Effector CD8-positive, alpha-beta T cell (primary cell): ENCODE measurements at regions not wholly inside any gene's neighbourhood (a gene's known extent, or its start where the extent isn't known, plus 50 kb on each side); places are given as distances from the start of the nearest gene placed in this dataset.

Experiments
- DNase-seq: peaks from one replicate; lab custom pipeline; 2025; lab: John Stamatoyannopoulos, UW

DNA sequence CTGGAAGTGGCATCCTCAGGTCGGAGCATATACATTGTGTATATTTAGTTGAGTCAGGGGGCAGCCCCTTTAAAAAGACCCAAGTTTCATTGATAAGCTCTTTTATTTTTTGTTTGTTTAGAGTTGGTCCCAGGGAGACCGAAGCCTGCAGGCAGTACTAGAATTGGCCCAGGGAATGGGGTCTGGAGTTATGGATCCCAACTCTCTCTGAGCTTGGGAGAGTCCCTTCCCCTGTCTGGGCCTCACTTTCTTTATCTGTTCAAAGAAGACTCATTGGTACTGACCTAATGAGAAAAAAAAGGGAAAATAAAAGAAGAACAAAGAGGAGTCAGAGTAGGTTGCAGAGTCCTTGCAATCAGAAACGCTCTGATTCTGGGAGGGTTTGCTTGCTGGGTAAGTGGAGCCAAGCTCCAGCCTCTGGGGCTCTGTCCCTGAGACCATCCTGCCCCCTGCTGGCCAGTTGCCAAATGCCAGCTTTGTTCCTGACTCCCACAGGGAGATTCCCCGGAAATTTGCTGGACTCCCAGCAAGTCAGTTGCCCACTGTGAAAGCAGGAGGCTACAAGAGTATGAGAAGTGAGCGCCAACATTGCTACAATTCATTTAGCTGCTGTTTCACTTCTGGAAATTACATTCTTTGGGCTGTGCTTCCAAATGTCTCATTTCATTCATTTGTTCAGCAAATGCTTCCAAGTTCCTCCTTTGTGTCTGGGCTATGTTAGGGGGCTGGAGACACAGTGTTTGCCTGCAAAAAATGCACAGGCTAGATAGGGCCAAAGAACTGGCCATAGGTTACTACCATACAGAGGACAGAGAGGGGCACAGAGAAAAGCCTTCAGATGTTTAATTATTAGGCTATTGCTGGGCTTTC lies 156.2 kb downstream of the MELK start:
- DNase-seq: peak; percentile 47

DNA sequence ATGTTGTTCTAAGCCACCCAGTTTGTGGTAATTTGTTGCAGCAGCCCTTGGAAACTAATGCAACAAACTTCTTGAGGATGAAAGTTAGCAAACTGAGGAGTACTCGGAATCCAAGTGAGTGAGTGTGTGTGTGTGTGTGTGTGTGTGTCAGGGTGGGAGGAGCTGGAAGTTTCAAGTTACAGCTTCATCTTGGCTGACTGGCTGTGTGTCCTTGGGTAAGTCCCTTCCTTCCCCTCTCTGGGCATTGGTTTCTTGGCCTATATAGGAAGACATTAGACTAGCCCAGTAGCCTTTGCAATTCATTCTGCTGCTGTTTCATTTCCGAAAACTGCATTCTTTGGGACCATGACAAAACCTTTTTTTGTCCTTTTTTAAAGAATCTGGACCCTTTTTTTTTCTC lies 157.2 kb downstream of the MELK start:
- DNase-seq: no peak

DNA sequence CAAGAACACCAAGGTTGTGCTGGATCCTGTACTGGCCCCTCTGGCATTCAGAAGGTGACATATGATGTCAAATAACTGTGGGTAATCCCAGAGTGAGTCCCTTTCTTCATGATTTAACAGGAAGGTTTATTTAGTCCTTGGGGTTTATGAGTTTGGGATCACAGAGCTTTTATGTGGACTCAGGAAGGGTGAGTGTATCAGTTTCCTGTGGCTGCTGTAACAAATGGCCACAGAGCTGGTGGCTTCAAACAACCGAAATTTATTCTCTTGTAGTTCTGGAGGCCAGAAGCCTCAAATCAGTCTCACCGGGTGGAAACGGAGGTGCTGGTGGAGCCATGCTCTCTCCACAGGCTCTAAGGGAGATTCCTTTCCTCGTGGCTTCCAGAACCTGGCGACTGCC lies 157.7 kb downstream of the MELK start:
- no peak for DNase-seq

DNA sequence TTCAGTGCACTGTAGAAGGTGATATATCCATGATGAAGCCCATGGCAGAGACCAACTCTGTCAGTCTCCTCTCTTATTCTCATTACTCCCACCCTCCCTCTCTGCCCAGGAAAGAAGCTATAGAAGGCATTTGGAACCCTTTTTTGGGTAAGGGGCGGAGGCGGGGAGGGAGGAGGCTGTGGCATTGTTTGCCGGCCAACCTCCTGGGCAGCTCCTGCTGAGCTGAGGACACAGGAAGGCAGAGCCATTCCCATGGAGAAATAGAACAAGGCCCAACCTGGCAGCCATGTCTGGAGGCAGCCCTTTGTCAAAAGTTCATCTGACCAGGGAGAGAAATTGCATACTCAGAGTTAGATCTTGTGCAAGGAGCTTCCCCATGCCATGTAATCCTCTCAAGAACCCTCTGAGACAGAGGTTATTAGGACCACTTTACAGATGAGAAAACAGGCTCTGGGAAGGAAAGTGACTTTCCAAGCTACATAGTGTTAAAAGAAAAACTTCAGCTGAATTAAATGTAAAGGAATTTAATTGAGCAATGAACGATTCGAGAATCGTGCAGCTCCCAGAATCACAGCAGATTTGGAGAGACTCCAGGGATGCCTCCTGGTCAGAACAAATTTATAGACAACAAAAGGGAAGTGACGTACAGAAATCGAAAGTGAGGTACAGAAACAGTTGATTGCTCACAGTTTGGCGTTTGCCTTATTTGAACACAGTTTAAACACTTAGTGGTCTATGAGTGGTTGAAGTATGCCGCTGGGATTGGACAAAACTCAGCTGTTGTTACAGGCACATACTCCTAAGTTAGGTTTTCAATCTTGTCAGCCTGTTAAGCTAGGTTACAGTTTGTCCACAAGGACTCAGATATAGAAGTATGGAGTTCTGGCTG lies 158.6 kb downstream of the MELK start:
- DNase-seq: no peak

DNA sequence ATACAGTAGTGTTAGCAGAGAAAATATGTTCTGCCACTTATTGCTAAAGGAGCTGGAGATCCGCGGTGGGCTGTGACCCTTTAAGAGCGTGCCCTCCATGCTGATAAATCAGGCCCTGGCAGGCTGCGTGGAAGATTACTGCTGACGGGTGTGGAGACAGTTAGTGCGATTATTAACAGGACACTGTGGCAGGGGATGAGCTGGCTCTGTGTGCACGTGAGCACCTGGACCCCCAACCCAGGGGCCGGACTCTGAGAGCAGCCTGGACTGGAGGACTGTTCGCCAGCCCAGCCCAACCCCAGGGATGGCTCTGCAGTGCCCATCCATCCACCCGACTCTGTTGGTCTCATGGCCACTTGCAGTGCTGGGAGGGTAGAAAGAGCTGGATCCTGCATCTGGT lies 162.0 kb downstream of the MELK start:
- DNase-seq: no peak

DNA sequence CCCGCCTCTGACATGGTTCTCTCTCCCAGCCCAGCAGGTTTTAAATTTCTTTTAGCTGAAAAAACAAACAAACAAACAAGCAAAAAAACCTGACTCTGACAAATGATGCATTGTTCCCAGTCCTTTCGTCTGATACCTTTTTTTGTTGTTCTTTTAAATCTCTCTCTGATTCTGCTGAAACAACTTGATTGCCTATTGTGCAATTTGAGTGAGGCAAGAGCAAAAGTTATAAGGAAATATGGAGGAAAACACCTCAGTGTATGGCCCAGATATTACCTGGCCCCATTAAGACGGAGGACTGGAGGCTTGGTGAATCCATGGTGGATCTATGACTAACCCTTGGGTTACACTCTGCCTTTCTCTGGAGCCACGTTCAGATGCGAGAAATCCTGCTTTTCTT lies 164.0 kb downstream of the MELK start:
- no peak for DNase-seq

DNA sequence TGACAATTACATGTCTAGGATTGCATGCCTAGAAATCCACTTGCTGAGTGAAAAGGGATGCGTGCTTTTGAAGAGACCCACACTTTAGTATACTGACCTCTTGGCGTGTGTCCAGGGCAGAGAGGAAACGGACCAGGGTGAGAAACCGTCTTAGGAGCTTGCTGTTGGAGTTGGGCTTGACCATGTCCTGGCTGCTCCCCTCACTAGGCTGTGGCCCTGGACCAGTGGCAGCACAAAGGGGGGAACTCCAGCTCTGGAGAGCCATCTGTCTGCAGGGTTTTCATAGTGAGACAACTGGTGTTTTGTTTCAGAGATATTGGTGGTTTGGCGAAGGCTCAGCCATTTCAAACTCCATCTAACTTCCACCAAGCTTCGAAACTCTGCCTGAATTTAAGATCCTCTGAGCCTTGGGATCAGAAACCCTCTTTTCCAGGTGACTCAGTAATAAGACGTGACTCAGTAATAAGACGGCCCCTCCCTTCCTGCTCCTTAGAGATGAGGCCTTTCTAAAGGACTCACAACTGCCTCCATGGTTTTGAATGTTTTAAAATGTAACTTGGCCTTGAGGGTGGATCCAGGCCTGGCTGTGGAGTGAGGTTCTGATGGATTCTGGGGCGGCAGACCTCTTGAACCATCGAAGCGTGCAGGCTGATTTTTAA lies 165.8 kb downstream of the MELK start:
- no peak for DNase-seq

DNA sequence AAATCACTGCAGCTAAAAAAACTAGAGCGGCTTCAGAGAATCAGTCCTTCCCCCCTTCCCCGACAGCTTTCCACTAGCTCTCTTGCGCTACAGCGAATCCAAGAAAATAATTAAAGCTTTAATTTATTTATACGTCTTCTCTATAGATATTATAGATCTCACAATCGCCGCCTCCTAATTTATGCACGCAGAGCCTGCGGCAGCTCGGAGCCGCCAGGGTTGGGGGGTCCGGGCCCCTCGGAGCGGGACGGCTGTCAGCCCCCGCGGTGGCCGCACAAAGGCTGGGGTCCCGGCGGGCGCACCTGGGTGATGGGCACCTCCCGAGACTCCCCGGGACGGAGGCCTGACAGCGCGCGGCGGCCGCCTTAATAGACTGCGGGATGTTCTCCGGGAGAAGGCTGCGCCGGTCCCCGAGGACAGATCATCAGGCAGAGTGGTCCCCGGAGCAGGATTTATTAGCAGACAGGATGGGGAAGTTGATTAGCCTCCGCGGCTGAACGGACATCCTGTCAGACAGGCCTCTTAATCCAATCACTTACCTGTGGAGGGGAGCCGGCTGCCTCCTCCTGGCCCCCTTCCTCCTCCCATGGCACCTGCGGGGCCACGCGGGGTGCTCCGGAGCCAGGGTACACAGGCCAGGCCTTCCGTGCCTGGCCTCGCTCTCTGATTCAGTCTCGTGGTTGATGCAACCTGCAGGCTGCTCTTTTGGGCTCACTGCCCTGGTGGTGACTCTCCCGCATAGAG lies 166.8 kb downstream of the MELK start:
- no peak for DNase-seq

DNA sequence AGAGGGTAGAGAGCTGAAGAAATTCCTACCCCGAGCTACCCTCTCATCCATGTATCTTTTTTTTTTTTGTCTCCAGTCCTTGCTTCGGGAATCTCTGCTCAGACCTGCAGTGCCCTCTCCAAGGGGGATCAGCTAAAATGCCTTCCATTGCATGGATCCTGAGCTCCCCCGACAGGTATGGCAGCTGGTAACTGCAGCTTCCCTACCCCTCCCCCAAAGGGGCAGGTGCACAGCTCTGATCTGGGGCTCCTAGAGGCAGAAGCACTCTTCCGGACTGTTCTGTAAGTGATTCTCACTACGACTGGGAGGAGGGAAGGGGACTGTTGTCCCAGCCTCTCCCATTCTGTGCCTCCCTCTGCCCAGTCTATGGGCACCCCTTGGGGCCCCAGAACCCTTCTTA lies 169.6 kb downstream of the MELK start:
- no peak for DNase-seq

DNA sequence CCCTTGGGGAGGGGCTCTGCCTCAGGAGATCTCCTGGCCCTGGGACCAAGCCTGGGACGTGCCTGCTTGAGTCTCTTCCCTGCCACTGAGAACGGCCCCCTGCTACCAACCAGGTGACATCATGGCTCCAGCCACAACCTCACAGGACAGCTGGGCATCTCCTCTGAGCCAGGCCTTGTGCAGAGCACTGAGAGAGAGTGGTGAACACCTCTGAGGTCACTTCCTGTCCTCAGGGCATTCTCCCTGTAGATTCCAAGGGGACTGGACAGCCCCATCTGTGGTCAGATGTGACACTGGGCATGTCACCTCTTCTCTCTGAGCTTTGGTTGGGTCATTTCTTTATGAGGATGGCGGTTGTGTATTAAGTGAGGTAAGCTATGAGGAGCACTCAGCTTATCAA lies 172.0 kb downstream of the MELK start:
- DNase-seq: no peak

DNA sequence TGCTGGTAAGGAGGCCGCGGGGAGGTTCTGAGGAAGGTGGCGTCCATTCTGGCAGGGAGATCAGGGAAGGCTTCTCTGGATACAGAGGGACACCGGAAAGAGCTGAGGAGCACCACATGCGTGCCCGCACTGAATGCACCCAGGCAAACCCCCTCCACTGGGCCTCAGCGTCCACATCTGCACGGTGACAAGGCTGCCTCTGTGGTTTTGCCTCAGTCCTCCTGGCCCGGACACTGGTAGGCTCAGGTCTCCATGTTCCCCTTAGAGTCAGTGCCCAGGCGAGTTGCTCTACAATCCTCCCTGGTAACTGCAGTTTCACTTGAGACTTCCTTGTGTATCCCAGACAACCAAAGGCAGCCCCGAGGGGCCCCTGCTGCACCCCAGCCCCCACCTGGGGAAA lies 173.3 kb downstream of the MELK start:
- no peak for DNase-seq

DNA sequence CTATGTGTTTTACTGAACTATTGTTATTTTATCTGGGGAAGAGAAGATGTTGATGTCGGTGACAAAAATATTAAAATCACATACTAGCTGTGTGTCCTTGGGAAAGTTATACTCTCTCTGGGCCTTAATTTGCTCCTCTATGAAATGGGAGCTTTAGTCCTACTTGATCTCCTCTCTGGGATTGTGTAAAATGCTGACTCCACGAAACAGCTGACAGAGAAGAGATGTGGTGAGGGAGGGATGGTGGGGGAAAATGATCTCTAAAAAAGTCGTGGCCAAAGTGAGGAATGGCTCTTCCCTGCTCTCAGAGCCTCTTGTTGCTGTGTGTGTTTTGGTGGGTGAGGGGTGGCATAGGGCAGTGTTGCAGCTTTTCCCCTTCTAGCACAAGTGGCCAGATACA lies 173.7 kb downstream of the MELK start:
- no peak for DNase-seq

DNA sequence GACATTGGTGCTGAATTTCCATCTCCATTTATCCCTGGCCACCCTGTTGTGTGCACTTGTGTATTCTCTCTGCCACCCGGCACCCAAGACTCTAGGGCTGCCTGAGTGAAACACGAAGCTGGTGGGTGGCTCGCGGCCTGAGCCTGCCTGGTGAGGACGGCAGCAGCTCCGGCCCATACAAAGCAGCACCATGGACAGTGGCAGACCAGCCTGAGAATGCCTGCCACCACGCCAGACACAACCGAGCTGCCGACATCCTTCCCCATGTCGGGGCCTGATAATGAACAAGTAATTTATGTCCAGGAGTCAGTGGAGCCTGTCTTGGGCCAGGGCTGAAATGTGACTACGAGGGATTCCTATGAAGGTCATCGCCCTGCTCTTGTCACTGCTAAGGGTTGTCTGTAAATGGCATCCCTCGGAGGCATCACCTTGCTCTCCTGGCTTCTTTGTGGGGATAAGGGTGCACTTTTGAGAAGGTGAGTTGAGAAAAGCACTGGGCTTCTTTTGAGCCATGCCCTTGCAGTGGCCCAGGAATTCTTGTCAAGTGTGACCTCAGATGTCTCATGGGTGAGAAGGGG lies 175.7 kb downstream of the MELK start:
- no peak for DNase-seq

DNA sequence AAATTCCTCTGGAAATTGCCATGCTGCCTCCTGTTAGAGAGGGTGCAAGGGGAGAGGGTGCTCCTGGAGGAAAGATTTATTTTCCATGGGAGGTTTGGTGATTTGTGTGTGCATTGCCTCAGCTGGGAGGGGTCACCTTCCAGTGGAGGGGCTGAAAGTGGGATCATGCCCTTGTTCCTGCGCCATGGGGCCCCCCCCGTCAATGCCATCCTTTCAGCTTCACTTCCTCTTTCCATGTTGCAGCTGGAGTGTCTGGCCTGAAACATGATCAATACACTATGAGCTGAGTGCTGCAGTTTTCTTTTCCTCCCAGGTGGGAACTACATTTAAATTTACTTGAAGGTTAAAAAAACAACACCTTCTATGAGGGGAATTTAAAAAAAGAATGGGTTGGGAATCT lies 176.8 kb downstream of the MELK start:
- no peak for DNase-seq

DNA sequence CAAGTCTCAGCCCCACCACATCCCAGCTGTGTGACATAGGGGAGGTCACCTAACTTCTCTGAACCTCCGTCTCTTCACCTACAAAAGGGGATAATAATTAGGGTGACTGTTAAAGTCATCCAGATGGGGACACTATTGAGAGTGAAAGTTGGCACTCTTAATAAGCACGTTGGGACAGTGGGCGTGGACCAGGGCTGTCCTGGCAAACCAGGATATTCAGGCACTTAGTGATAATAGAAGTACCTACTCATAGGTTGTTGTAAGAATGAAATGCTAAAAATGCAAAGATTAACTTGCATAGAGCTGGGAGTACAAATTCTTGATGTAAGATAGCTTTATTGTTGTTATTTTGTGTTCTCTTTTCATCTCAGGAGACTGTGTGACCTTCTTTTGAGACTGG lies 177.9 kb downstream of the MELK start:
- no peak for DNase-seq

DNA sequence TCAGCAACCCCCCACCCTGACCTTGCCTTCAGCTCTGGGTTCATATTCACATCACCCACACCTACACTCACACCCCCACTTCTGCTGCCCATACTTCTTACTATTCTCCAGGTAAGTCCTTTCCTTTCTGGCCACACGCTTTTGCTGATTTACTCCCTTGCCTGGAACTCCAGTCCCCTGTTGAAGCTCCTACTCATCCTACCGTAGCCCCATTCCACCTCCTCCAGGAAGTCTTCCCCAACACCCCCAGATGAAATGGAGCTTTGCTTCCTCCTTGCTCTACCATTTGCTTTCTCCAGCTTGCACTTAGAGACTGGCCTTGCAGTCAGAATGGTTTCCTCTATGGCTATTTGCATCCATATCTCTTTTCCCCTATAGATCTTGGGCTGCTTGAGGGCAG lies 182.3 kb downstream of the MELK start:
- DNase-seq: no peak

DNA sequence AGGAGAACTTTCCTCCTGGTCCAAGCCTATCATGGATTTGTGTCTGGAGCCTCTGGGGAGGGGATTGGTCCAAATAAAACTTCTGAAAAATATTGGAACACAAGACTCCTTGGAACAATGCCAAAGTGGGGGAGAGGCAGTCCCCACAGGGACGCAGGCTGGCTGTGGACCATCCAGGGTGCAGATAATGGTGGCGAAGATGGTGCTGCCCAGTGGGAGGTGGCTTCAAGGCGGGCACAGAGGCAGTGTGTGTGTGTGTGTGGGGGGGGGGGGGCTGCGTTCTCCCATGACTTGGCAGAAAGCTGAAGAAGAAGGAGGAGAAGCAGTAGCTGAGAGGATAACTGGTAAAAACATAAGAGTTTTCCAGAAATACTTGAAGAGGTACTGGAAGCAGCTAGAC lies 186.4 kb downstream of the MELK start:
- no peak for DNase-seq

DNA sequence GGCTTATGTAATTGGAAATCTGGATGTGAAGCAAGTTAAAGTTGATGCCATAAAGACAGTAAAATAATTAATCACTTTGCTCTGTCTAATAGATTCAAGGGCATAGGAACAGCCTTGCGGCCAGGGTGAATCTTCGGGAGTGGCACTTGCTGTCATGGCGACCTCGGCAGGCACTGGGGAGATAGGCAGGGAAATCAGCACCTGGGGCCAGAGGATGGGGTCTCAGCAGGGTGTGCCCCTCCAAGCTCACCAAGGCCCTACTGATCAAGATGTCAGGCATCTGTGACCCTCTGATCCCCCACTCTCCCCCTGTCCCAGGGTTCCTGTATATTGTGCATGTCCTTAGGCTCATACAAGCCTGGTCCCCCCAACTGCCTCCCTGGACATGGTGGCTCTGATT lies 187.3 kb downstream of the MELK start:
- no peak for DNase-seq

DNA sequence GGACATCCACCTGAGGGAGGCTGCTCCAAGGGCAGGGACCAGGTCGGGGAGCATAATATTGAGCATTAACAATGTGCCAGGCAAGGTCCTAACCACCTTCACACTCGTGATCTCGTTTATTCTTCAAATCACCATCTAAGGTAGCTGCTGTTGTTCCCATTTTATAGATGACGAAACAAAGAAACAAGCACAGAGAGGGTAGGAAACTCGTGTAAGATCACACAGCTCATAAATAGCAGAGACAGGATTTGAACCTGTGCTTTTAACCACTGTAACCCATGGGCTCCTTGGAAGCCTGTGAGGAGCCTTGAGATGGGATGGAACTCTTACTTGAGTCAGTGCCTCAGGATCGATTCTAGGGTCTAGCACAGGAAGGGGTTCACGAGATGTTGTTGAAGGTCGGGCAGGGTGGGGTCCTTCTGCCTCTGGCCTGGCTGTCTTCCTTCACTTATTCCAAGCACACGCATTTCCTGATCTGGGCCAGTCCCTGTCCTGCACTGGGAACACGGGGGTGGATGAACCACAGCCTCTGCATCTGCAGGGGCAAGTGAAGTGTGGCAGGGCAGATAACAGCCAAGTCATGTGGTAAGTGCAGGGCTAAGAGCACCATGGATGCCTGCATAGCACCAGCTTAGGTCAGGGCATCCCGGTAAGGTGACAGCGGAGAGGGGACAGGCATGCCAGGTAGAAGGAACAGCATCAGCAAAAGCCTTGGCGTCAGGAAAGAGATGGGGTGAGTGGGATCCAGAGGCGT lies 188.1 kb downstream of the MELK start:
- DNase-seq: no peak

DNA sequence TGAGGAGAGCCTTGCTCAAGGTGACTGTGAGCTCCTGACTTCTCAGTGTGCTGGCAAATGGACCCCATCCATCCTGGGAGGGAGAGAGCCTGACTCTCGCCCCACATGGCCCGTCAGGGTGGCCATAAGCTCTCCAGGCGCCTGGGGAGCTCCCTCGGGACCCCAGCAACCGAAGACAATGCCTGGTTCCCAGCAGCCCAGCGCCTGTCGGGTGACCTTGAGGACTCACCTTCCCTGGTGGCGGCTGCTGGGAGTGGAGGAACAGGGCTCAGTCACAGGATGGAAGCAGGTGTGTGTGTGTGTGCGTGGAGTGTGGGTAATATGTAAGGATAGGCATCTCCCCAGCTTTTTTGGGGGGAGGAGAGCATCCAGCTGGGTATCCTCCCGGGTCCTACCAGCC lies 190.3 kb downstream of the MELK start:
- no peak for DNase-seq

DNA sequence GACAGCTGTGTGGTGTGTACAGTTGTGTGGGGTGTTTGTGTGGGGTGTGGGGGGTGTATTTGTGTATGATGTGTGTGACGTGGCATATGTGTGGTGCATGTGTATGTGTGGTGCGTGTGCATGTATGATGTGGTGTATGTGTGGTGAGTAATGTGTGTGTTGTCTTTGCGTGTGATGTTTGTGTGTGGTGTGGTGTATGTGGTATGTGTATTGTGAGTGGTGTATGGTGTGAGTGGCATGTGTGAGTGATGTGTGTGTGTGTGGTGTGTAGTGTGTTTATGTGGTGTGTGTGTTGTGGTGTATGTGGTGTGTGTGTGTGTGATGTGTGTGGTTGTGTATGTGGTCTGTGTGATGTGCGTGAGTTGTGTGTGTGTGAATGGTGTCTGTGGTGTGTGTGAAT lies 191.1 kb downstream of the MELK start:
- DNase-seq: no peak
